NCI-H524 treated with DMSO at 0.1 percent for 48 hours (cell line): ENCODE measurements at regions not wholly inside any gene's neighbourhood (a gene's known extent, or its start where the extent isn't known, plus 50 kb on each side); places are given as distances from the start of the nearest gene placed in this dataset.

ENCODE experiments used
- DNase-seq: peaks from one replicate; lab custom pipeline; 2025; lab: John Stamatoyannopoulos, UW

- DNase-seq = no peak
Measured at GRCh38 chr10:31146491-31147209, 115.0 kb upstream of the ZNF438 start.

DNA sequence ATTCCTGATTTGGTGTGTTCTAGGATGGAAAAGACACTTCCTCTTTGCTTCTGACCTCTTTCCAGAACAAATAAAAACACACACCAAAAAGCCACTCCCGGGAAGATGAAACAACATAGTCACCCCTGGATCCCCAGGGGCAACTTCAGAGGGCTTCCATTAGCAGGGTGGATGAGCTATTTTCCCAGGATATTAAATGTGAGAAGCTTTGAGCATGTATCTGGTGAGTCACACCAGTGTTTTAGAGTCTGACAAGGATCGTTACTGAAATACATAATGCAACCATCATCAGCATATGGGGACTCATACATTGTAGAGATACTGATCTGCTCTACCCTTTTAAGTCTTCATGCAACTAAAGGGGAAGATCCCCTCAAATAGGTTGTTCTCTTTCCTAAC, 115.5 kb upstream of the ZNF438 start:
- DNase-seq = no peak

DNA sequence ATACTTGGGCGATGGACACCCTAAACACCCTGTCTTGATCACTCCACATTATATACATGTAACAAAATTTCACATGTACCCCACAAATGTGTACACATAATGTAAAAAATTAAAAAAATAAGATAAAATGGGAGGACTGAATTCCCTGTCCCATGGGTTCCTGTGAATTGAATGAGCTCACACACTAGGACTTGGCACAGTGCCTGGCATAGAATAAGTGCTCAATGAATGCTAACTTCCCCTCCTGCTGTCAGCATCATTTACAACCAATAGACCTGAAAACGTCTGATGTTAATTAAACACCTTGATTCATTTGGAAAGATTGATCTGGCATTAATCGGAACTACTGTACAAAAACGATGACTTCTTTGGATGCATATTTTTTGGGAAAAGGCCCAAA, 117.3 kb upstream of the ZNF438 start:
- no peak for DNase-seq

- no peak for DNase-seq
Measured at GRCh38 chr10:31149835-31150512, 118.3 kb upstream of the ZNF438 start.

DNA sequence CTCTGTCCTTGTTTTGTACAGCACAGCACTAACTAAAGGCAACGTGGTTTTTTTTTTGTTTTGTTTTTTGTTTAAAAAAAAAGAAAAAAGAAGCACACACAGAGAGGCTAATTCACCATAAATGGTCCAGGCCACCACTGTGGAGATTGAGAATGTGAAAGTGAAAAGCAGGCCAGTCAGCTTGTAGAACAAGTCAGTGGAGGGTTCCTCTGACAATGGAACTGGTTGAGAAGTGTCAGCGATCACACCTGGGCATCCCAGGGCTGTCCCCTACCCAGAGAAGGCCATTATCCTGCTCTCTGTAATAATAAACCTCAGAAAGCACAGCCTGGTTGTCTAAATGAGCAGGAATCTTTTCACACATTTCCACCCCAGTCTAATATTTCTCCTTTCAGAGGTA, 119.6 kb upstream of the ZNF438 start:
- no peak for DNase-seq

DNA sequence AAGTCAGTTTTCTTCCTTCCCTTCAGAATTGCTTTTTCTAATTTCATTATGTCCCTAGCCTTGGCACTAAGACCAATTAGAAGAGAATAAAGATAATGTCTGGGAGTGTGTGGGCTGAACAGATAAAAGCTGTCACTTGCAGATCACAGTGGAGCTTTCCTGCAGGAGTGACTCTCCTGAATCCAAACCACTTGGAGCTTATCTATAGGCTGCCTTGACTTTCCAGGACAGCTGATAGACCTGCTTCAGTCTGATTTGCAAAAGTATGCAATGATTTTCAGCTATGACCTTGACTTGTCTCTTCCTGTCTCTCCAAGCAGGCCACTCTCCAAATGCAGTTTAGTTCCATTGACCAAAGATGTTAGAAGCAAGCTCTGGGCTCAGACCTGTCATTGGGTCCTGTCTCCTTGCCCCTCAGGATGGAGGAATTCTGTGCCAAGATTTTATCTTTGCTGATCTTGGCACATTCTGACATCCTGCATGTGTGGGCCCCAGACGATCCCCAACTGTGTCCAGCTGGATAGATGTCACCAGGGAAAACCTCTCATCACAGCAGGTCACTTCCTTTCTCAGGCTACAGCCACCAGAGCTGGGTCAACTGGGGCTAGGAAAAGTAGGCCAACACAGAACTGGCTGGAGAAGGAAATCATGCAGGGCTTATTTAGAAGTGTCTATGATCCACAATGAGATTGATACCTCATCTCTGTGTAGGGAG, 120.9 kb upstream of the ZNF438 start:
- DNase-seq = no peak

GRCh38 chr10:31153161-31153560, 121.5 kb upstream of the ZNF438 start:
- DNase-seq = no peak

DNA sequence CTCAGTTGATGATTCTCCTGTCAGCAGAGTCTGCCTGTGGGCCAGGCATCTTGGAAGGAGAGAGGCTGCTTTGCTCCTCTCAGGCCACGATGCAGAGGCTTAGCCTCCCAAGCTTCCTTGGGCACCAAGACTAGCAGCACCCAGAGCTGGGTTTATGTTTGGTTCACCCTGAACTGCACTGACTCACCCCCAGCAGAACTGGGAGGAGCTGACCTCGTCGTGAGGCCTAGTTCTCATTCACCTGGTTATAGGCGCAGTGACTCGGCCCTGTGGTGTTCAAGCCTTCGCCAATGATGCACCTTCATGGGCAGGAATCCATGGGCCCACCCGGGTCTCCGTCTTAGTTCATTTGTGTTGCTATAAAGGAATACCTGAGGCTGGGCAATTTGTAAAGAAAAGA, 122.0 kb upstream of the ZNF438 start:
- no peak for DNase-seq

DNA sequence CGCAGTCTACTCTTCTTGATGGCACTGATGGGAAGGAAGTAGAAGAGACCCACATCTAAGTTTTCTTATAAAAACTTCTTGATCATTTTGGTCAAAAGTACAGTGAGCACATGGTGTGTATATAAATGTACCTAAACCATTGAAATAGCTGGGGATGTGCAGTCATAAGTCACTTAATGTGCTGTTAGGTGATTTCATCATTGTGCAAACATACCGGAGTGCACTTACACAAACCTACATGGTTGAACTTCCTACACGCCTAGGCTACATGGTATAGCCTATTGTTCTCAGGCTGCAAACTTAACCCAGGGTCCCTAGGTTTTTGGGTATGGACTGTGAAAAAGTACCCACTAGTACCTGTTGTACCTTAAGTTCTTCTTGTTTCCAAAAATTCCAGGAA, 123.3 kb upstream of the ZNF438 start:
- no peak for DNase-seq

DNA sequence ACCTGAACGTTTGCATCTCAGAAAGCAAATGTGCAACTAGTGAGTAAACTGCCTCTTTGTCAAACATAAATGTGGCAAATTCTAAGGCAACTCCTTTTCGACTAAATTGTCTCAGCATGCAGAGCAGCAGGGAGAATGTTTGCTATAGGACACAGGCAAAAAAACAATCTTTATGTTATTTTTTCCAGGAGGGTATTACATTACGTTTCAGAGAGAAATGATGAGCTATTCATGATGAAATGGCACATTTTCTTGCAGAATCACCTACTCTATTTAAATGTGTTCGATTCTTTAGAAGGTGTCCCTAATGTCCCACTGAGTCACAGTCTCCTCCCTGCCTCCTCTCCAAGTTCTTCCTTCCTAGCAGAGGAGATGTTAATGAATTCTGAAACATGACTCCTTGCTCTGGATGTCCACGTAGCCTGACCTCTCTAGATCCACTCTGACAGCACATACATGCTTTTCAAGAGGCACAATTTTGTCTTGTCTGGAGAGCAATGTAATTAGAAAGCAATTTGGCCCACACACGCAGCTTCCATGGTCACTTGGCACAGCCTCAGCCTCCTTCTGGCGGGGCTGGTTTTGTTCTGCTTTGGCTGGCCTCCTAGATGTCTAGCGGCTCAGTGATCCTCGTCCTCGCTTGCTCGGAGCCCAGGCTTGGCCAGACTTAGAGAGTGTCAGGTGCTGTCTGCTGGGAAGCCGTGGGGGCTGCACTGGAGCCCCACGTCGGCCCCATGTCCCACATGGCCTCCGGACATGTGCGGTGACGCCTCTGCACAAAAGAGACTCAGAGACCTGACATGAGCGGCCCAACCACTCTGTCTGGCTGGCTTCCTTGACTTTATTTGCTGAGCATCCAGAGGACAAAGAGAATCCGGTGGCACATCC, 125.7 kb upstream of the ZNF438 start:
- DNase-seq = no peak

- no peak for DNase-seq
Measured at GRCh38 chr10:31158011-31158658, 126.5 kb upstream of the ZNF438 start.

- DNase-seq = no peak
Measured at GRCh38 chr10:31166606-31167005, 134.9 kb upstream of the ZNF438 start.

DNA sequence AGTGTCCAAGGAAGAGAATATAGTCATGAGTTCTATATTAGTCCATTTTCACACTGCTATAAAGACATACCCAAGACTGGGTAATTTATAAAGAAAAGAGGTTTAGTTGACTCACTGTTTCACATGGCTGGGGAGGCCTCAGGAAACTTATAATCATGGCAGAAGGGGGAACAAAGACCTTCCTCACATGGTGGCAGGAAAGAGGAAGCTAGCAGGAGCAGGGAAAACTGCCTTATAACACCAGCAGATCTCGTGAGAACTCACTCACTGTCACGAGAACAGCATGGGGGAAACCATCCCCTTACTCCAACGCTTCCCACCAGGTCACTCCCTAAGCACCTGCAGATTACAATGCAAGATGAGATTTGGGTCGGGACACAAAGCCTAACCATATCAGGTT, 139.0 kb upstream of the ZNF438 start:
- DNase-seq = no peak

GRCh38 chr10:31171402-31172083, 139.9 kb upstream of the ZNF438 start:
- DNase-seq = peak; percentile 39

GRCh38 chr10:31172925-31173324, 141.3 kb upstream of the ZNF438 start:
- no peak for DNase-seq

- DNase-seq = no peak
Measured at GRCh38 chr10:31173752-31174151, 142.1 kb upstream of the ZNF438 start.

GRCh38 chr10:31179091-31179680, 139.8 kb upstream of the ZEB1 start:
- DNase-seq = no peak

DNA sequence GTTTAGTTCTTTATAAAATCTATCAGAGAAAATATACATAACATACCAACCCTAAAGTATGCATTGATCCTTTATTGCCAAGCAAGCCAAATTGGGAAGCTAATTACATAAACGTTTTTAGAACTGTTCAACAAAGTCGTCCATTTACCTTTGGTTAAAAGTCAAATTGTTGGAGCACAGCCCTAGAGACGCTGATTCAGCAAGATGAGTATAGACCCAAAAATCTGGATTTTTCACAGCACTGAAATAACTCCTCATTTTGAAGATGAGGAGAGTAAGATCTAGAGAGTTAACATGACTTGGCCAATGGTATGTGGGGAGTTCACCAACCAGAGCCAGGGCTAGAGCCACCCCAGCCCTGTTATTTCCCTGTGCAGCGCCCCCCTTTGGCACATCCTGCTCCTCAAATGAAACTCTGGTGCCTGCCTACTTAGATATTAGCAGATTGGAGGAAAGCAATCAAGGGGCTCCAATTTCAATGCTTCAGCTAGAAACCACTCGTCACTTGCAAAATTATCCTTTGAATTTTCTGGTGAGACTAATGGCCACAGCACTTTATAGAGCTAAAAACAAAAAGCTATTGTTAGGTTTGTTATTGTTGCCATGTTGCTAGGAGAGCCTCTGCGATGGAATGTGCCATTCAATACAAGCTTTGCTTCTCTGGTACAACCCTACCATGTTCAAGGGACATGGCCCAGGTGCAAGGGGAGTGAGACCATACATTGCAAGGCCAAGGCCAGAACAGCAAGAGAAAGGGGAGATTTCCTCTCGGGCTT, 132.6 kb upstream of the ZEB1 start:
- DNase-seq = no peak

DNA sequence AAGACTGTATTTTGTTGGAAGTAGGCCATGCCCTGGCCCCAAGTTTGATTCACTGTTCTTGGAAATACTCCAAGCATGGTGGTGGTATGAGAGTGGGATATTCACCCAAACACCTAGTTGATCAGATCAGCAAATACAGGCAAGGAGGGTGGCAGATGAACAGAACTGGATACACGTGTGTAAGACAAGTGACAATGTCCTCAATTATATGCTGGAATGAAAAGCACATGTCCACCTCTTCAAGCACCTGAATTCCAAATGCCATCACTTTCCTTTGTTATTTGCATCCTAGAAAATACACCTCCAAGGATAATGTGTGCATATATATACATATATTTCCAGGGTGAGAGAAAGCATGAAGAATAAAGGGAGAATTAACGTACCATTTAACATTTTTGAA, 131.8 kb upstream of the ZEB1 start:
- DNase-seq = no peak
